H1 (cell line): ENCODE measurements at regions not wholly inside any gene's neighbourhood (a gene's known extent, or its start where the extent isn't known, plus 50 kb on each side); places are given as distances from the start of the nearest gene placed in this dataset.

Experiments
- CTCF ChIA-PET: fragments of 300-600 bp; sonication (Branson Sonifier 250); formaldehyde crosslinking; loops from one replicate; lab custom pipeline; 2021; ENCODE audit not compliant: partially characterized antibody; lab: Charles Lee
- POLR2A ChIA-PET: fragments of 300-600 bp; sonication (Branson Sonifier 250); formaldehyde crosslinking; loops from one replicate; lab custom pipeline; 2021; ENCODE audit warnings: inconsistent platforms; ENCODE audit not compliant: partially characterized antibody; lab: Charles Lee
- DNase-seq, 2 experiments: peaks; one replicate each; pipeline versions ENCODE4 v3.0.0 to v3.0.0-alpha.2; 2010 to 2022; ENCODE audit warnings: low spot score in 2 of 2, low read depth in 1 of 2, mixed read lengths in 1 of 2
- FAIRE-seq: peaks from 2 replicates; lab custom pipeline; 2011; peaks lifted over from hg19 to GRCh38; lab: Jason Lieb, UNC
- H2AFZ ChIP-seq: 2 replicates; pipeline ENCODE4 v1.8.1; 2012; ENCODE audit warnings: low read length, inconsistent platforms
- H2AK5ac ChIP-seq: 2 replicates; pipeline ENCODE4 v1.6.1; 2013; ENCODE audit warnings: low read depth, low read length
- H2BK120ac ChIP-seq: replicated peaks from 2 replicates; pipeline ENCODE3; 2013; ENCODE audit warnings: low read depth, low read length, inconsistent platforms
- H2BK12ac ChIP-seq: 2 replicates; pipeline ENCODE4 v1.6.1; 2013; ENCODE audit warnings: low read depth, low read length
- H2BK15ac ChIP-seq: 2 replicates; pipeline ENCODE4 v1.6.1; 2013; ENCODE audit warnings: low read length
- H2BK20ac ChIP-seq: 2 replicates; pipeline ENCODE4 v1.6.1; 2013; ENCODE audit warnings: low read length
- H2BK5ac ChIP-seq: 2 replicates; pipeline ENCODE4 v1.6.1; 2013; ENCODE audit warnings: low read depth, low read length
- H3K14ac ChIP-seq: 2 replicates; pipeline ENCODE4 v1.6.1; 2013; ENCODE audit warnings: inconsistent platforms; ENCODE audit not compliant: insufficient read length
- H3K18ac ChIP-seq: 2 replicates; pipeline ENCODE4 v1.6.1; 2013; ENCODE audit warnings: low read length; ENCODE audit errors: extremely low read depth
- H3K23ac ChIP-seq: 2 replicates; pipeline ENCODE4 v1.6.1; 2013; ENCODE audit warnings: inconsistent platforms; ENCODE audit not compliant: insufficient read length
- H3K23me2 ChIP-seq: 2 replicates; pipeline ENCODE4 v1.6.1; 2013; ENCODE audit warnings: low read depth, low read length
- H3K27ac ChIP-seq: 2 replicates; pipeline ENCODE4 v1.6.1; 2011; ENCODE audit warnings: low read depth, low read length, inconsistent platforms
- H3K27me3 ChIP-seq, 4 experiments: replicated peaks in 1 of 4; 1 replicate in 1 of 4; 2 replicates in 3 of 4; pipeline versions ENCODE4 v1.6.1 to v1.8.1; 2011 to 2013; ENCODE audit warnings: low read length in 3 of 4, mild to moderate bottlenecking in 3 of 4, inconsistent platforms in 2 of 4, mixed read lengths in 2 of 4, moderate library complexity in 1 of 4; ENCODE audit not compliant: control insufficient read depth in 3 of 4, insufficient read depth in 3 of 4; ENCODE audit errors: extremely low read depth in 1 of 4
- H3K36me3 ChIP-seq, 4 experiments: 2 replicates each; pipeline versions ENCODE4 v1.6.1 to v1.8.1; 2011 to 2013; ENCODE audit warnings: mild to moderate bottlenecking in 4 of 4, low read length in 3 of 4, moderate library complexity in 2 of 4, control low read depth in 1 of 4, inconsistent platforms in 1 of 4; ENCODE audit not compliant: insufficient read depth in 4 of 4, control insufficient read depth in 2 of 4
- H3K4ac ChIP-seq: replicated peaks from 2 replicates; pipeline ENCODE3; 2013; ENCODE audit warnings: low read length, low read depth, mixed read lengths, inconsistent platforms; ENCODE audit not compliant: insufficient read length
- H3K4me1 ChIP-seq, 4 experiments: replicated peaks in 1 of 4; 1 replicate in 1 of 4; 2 replicates in 3 of 4; pipeline versions ENCODE4 v1.6.1 to v1.8.1; 2011 to 2013; ENCODE audit warnings: low read length in 3 of 4, inconsistent platforms in 2 of 4, mixed read lengths in 1 of 4; ENCODE audit not compliant: insufficient read depth in 4 of 4, control insufficient read depth in 3 of 4
- H3K4me2 ChIP-seq, 2 experiments: 2 replicates each; pipeline versions ENCODE4 v1.6.1 to v1.8.1; 2011 to 2013; ENCODE audit warnings: low read depth in 2 of 2, low read length in 2 of 2, control low read depth in 1 of 2, inconsistent platforms in 1 of 2, mild to moderate bottlenecking in 1 of 2; ENCODE audit not compliant: insufficient read depth in 1 of 2
- H3K4me3 ChIP-seq, 4 experiments: fragments of 200-600, 300-600 bp in 1 of 4; sonication (generic), shearing (Covaris generic), sonication (Bioruptor Twin) in 1 of 4; 2 replicates each; pipeline versions ENCODE4 v1.5.1 to v1.8.1; 2011 to 2016; ENCODE audit warnings: low read length in 4 of 4, low read depth in 3 of 4, control low read depth in 2 of 4, inconsistent platforms in 2 of 4, mild to moderate bottlenecking in 2 of 4, mixed read lengths in 1 of 4, moderate library complexity in 1 of 4; ENCODE audit not compliant: insufficient read depth in 2 of 4; ENCODE audit errors: extremely low read depth in 1 of 4
- H3K56ac ChIP-seq: replicated peaks from 2 replicates; pipeline ENCODE3; 2013; ENCODE audit warnings: low read depth, mild to moderate bottlenecking, mixed read lengths, low read length, inconsistent platforms; ENCODE audit not compliant: insufficient read length
- H3K79me1 ChIP-seq: 2 replicates; pipeline ENCODE4 v1.6.1; 2013; ENCODE audit warnings: low read depth, low read length, control low read depth
- H3K79me2 ChIP-seq, 2 experiments: 2 replicates each; pipeline versions ENCODE4 v1.6.1 to v1.8.1; 2012 to 2013; ENCODE audit warnings: low read length in 2 of 2, mild to moderate bottlenecking in 2 of 2, inconsistent platforms in 1 of 2; ENCODE audit not compliant: insufficient read depth in 2 of 2, control insufficient read depth in 1 of 2
- H3K9ac ChIP-seq, 4 experiments: replicated peaks in 1 of 4; 1 replicate in 1 of 4; 2 replicates in 3 of 4; pipeline versions ENCODE4 v1.6.1 to v1.8.1; 2011 to 2013; ENCODE audit warnings: low read depth in 3 of 4, low read length in 3 of 4, control low read depth in 2 of 4, mild to moderate bottlenecking in 2 of 4, moderate library complexity in 2 of 4, inconsistent platforms in 1 of 4; ENCODE audit errors: extremely low read depth in 1 of 4
- H3K9me3 ChIP-seq, 2 experiments: 2 replicates each; pipeline versions ENCODE4 v1.6.1 to v1.8.1; 2012 to 2013; ENCODE audit warnings: mild to moderate bottlenecking in 2 of 2, moderate library complexity in 2 of 2, control low read depth in 1 of 2, inconsistent platforms in 1 of 2, low read depth in 1 of 2, low read length in 1 of 2, mixed read lengths in 1 of 2; ENCODE audit not compliant: insufficient read depth in 2 of 2
- H4K20me1 ChIP-seq, 2 experiments: replicated peaks in 1 of 2; 2 replicates each; pipeline versions ENCODE3 to v1.8.1; 2011 to 2013; ENCODE audit warnings: inconsistent platforms in 2 of 2, low read length in 2 of 2, mild to moderate bottlenecking in 1 of 2; ENCODE audit not compliant: insufficient read depth in 2 of 2, control insufficient read depth in 1 of 2
- H4K5ac ChIP-seq: 2 replicates; pipeline ENCODE4 v1.6.1; 2013; ENCODE audit warnings: low read length, low read depth, mixed read lengths, inconsistent platforms; ENCODE audit not compliant: insufficient read length
- H4K8ac ChIP-seq: 2 replicates; pipeline ENCODE4 v1.8.0; 2013; ENCODE audit warnings: mild to moderate bottlenecking, moderate library complexity, low read length, inconsistent platforms; ENCODE audit not compliant: insufficient read depth; ENCODE audit errors: extremely low read depth
- H4K91ac ChIP-seq: replicated peaks from 2 replicates; pipeline ENCODE3; 2013; ENCODE audit warnings: low read length, mixed read lengths, inconsistent platforms; ENCODE audit not compliant: insufficient read length
- HDAC6 ChIP-seq: IDR thresholded peaks from one replicate; pipeline ENCODE4 v1.7.1; 2012; ENCODE audit warnings: low read depth, mild to moderate bottlenecking, inconsistent platforms, low read length, moderate library complexity
- JUND ChIP-seq: IDR thresholded peaks from 2 replicates; pipeline ENCODE4 v1.6.1; 2011; ENCODE audit warnings: mild to moderate bottlenecking, improper control_type of control experiment, low read length
- KDM4A ChIP-seq: IDR thresholded peaks from one replicate; pipeline ENCODE4 v1.7.1; 2012; ENCODE audit warnings: low read depth, mild to moderate bottlenecking, moderate library complexity, low read length, inconsistent platforms; ENCODE audit not compliant: severe bottlenecking
- MAFK ChIP-seq: IDR thresholded peaks from 2 replicates; pipeline ENCODE4 v1.6.1; 2012; ENCODE audit warnings: low read depth, mild to moderate bottlenecking, improper control_type of control experiment, low read length
- NRF1 ChIP-seq: IDR thresholded peaks from 2 replicates; pipeline ENCODE4 v1.6.1; 2011; ENCODE audit warnings: mild to moderate bottlenecking, low read depth, low read length, improper control_type of control experiment
- PHF8 ChIP-seq: fragments of 200-600 bp; sonication (generic); conservative IDR thresholded peaks from 2 replicates; pipeline ENCODE4 v1.7.1; 2012; ENCODE audit warnings: low read depth, mild to moderate bottlenecking, inconsistent platforms, low read length, moderate library complexity
- RFX5 ChIP-seq: IDR thresholded peaks from 2 replicates; pipeline ENCODE4 v1.6.1; 2011; ENCODE audit warnings: low read depth, low read length, improper control_type of control experiment, borderline replicate concordance
- SIN3A ChIP-seq, 2 experiments: IDR thresholded peaks in 1 of 2; conservative IDR thresholded peaks in 1 of 2; 2 replicates each; pipeline ENCODE4 v1.6.1; 2011 to 2012; ENCODE audit warnings: low read length in 2 of 2, improper control_type of control experiment in 1 of 2, low read depth in 1 of 2, mild to moderate bottlenecking in 1 of 2
- SIX5 ChIP-seq: IDR thresholded peaks from 2 replicates; pipeline ENCODE4 v1.6.1; 2011; ENCODE audit warnings: mild to moderate bottlenecking, low read depth, low read length
- SP2 ChIP-seq: IDR thresholded peaks from 2 replicates; pipeline ENCODE4 v1.6.1; 2012; ENCODE audit warnings: mild to moderate bottlenecking, low read length, inconsistent platforms
- TBP ChIP-seq: IDR thresholded peaks from 2 replicates; pipeline ENCODE4 v1.6.1; 2011; ENCODE audit warnings: low read depth, low read length, improper control_type of control experiment
- TEAD4 ChIP-seq: IDR thresholded peaks from 2 replicates; pipeline ENCODE4 v1.6.1; 2012; ENCODE audit warnings: low read depth, low read length, inconsistent platforms, mixed read lengths
- WGBS, 2 experiments: shearing (Covaris generic) in 1 of 2; methylation state at CpG; one replicate each; pipeline versions ENCODE4 v1.1.6 to v1.1.7; 2013 to 2015; ENCODE audit warnings: low lambda C conversion rate in 2 of 2, mixed read lengths in 2 of 2, inconsistent platforms in 1 of 2, low coverage in 1 of 2, missing lambda C conversion rate in 1 of 2; ENCODE audit not compliant: insufficient replicate concordance in 2 of 2, insufficient coverage in 1 of 2, insufficient read length in 1 of 2; ENCODE audit errors: extremely low coverage in 1 of 2, missing lambda C conversion rate in 1 of 2; 5-methylcytosine and 5-hydroxymethylcytosine counted together
- TF ChIP-seq, protein P1 (sequence below), 3 experiments: IDR thresholded peaks; 1 replicate in 2 of 3; 2 replicates in 1 of 3; pipeline versions ENCODE4 v1.5.1 to v1.6.1; 2011; ENCODE audit warnings: low read length in 3 of 3, mild to moderate bottlenecking in 3 of 3, inconsistent platforms in 2 of 3, low read depth in 1 of 3, moderate library complexity in 1 of 3; ENCODE audit not compliant: insufficient read depth in 1 of 3; ENCODE audit errors: control extremely low read depth in 1 of 3

DNA sequence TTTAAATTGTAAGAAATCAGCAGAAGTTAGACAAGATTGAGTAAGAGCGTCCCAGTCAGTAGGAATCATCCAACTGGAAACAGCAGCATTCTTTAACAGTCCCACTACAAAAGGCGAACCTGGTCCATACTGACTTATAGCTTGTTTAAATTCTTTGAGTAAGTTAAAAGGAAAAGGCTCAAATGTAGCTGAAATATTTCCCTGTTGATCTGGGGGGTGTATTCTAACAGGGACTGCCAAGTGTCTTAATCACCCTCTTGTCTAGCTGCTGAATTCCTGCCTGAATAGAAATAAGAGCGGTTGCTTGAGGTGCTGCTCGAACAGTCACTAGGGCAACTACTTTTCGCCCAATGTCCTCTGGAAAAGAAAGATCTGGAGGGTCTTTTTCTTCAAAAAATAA is 56.4 kb upstream of the FMNL2 start:
- no peak overlapping the region for H3K56ac ChIP-seq
- H2AK5ac ChIP-seq = no peak overlapping the region
- FAIRE-seq = no peak
- no peak overlapping the region for H3K9ac ChIP-seq
- no peak overlapping the region for H2BK120ac ChIP-seq
- no peak overlapping the region for H2AFZ ChIP-seq
- no peak overlapping the region for H3K4me2 ChIP-seq
- no peak for DNase-seq
- no peak overlapping the region for H2BK5ac ChIP-seq
- ChIA-PET CTCF (interaction anchor here (0.9 to 1.3 kb wide), 2 partner anchors 15 to 28 kb away, joined by 3 to 4 read pairs; no protein-coding TSS in a partner anchor), POLR2A (no interaction called here)
- no peak overlapping the region for H3K23ac ChIP-seq
- H3K14ac ChIP-seq = no peak overlapping the region
- no peaks in the 10 kb centered on the region for H3K79me1 ChIP-seq
- no peak overlapping the region for H3K4ac ChIP-seq
- H2BK20ac ChIP-seq = no peak overlapping the region
- H3K4me3 ChIP-seq = no peak overlapping the region
- 88% methylated on average over 5 of the region's 5 CpGs; no CpG with 5 or more reads in 1 of the 2 experiments for WGBS, 2 experiments
- H3K27ac ChIP-seq = no peak overlapping the region
- H2BK12ac ChIP-seq = no peak overlapping the region
- H3K23me2 ChIP-seq = no peaks in the 10 kb centered on the region
- peaks cover 0 to 1% (median 0%) of the 10 kb centered on the region in 4 experiments; a peak in 1 of 7 replicates for H3K27me3 ChIP-seq
- no peak overlapping the region for H4K5ac ChIP-seq
- peaks cover 6 to 10% of the 10 kb centered on the region in 2 experiments for H3K9me3 ChIP-seq
- H3K79me2 ChIP-seq = no peaks in the 10 kb centered on the region
- H3K18ac ChIP-seq = no peak overlapping the region
- H3K36me3 ChIP-seq = no peaks in the 10 kb centered on the region
- H4K20me1 ChIP-seq = no peaks in the 10 kb centered on the region
- H2BK15ac ChIP-seq = no peak overlapping the region
- H4K8ac ChIP-seq = no peak overlapping the region
- no peaks in the 10 kb centered on the region for H3K4me1 ChIP-seq
- H4K91ac ChIP-seq = no peak overlapping the region
- TF ChIP-seq NRF1 = no peak
- TF ChIP-seq TBP = no peak
- TF ChIP-seq TEAD4 = no peak
- TF ChIP-seq PHF8 = no peak
- no peak for TF ChIP-seq KDM4A
- TF ChIP-seq HDAC6 = no peak
- TF ChIP-seq MAFK = no peak
- TF ChIP-seq, protein P1, sequence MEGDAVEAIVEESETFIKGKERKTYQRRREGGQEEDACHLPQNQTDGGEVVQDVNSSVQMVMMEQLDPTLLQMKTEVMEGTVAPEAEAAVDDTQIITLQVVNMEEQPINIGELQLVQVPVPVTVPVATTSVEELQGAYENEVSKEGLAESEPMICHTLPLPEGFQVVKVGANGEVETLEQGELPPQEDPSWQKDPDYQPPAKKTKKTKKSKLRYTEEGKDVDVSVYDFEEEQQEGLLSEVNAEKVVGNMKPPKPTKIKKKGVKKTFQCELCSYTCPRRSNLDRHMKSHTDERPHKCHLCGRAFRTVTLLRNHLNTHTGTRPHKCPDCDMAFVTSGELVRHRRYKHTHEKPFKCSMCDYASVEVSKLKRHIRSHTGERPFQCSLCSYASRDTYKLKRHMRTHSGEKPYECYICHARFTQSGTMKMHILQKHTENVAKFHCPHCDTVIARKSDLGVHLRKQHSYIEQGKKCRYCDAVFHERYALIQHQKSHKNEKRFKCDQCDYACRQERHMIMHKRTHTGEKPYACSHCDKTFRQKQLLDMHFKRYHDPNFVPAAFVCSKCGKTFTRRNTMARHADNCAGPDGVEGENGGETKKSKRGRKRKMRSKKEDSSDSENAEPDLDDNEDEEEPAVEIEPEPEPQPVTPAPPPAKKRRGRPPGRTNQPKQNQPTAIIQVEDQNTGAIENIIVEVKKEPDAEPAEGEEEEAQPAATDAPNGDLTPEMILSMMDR (IDR thresholded peaks at IDR 0.05; ENCODE audit: control extremely low read depth in 1 of 3, insufficient read depth in 1 of 3, low read depth in 1 of 3, low read length in 3 of 3) = no peak
- TF ChIP-seq RFX5 = no peak
- TF ChIP-seq SIN3A (conservative IDR thresholded peaks at IDR 0.05 in 1 of 2, IDR thresholded peaks at IDR 0.05 in 1 of 2; ENCODE audit: low read depth in 1 of 2, low read length in 2 of 2) = no peak
- TF ChIP-seq JUND = no peak
- no peak for TF ChIP-seq SIX5
- no peak for TF ChIP-seq SP2
